Loucy (cell line): ENCODE measurements at regions not wholly inside any gene's neighbourhood (a gene's known extent, or its start where the extent isn't known, plus 50 kb on each side); places are given as distances from the start of the nearest gene placed in this dataset.
"Not testable (repeated sequence)": the region's sequence is repeated elsewhere in the genome, so short reads cannot be mapped to it uniquely, and the experiment has no call there.

ENCODE experiments used
- CTCF ChIP-seq: fragments of 200-600 bp; sonication (generic); conservative IDR thresholded peaks from 2 replicates; pipeline ENCODE4 v1.5.1; 2014; ENCODE audit warnings: mild to moderate bottlenecking, antibody characterized with exemption, low read length
- EZH2phosphoT487 ChIP-seq: fragments of 200-600 bp; IDR thresholded peaks from 2 replicates; pipeline ENCODE4 v1.6.1; 2018; ENCODE audit warnings: antibody characterized with exemption, mild to moderate bottlenecking, moderate library complexity, borderline replicate concordance

GRCh38 chr13:50185769-50186763 lies 170.8 kb downstream of the KCNRG start:
- not testable (repeated sequence) for TF ChIP-seq CTCF, EZH2phosphoT487
